GM12873 (cell line): ENCODE measurements at regions not wholly inside any gene's neighbourhood (a gene's known extent, or its start where the extent isn't known, plus 50 kb on each side); places are given as distances from the start of the nearest gene placed in this dataset.

Experiments used
- TF ChIP-seq, protein P1 (sequence below): IDR thresholded peaks from 2 replicates; pipeline ENCODE4 v1.5.1; 2012; ENCODE audit warnings: low read depth, mild to moderate bottlenecking, moderate library complexity, low read length, control low read depth; ENCODE audit not compliant: insufficient read depth; ENCODE audit errors: missing control alignments

DNA sequence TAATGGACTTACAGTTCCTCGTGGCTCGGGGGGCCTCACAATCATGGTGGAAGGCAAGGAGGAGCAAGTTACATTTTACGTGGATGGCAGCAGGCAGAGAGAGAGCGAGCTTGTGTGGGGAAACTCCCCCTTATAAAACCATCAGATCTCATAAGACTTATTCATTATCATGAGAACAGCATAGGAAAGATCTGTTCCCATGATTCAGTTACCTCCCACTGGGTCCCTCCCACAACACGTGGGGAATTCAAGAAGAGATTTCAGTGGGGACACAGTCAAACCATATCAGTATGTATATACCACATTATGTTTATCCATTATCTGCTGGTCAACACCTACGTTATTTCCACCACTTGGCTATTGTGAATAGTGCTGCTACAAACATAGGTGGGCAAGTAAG, 352.3 kb upstream of the B3GALT2 start:
- TF ChIP-seq, protein P1, sequence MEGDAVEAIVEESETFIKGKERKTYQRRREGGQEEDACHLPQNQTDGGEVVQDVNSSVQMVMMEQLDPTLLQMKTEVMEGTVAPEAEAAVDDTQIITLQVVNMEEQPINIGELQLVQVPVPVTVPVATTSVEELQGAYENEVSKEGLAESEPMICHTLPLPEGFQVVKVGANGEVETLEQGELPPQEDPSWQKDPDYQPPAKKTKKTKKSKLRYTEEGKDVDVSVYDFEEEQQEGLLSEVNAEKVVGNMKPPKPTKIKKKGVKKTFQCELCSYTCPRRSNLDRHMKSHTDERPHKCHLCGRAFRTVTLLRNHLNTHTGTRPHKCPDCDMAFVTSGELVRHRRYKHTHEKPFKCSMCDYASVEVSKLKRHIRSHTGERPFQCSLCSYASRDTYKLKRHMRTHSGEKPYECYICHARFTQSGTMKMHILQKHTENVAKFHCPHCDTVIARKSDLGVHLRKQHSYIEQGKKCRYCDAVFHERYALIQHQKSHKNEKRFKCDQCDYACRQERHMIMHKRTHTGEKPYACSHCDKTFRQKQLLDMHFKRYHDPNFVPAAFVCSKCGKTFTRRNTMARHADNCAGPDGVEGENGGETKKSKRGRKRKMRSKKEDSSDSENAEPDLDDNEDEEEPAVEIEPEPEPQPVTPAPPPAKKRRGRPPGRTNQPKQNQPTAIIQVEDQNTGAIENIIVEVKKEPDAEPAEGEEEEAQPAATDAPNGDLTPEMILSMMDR, result no peak

DNA sequence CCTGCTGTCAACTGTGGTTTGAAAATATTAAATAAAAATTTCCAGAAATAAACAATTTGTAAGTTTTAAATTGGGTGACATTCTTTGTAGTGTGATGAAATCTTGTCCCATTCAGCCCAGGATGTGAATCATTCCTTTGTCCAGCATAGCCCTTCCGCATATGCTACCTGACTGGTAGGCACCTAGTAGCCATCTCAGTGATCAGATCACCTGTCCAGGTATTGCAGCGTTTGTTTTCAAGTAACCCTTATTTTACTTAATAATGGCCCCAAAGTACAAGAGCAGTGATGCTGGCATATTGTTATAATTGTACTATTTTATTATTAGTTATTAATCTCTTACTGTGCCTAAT, 351.6 kb upstream of the B3GALT2 start:
- TF ChIP-seq, protein P1, result no peak

DNA sequence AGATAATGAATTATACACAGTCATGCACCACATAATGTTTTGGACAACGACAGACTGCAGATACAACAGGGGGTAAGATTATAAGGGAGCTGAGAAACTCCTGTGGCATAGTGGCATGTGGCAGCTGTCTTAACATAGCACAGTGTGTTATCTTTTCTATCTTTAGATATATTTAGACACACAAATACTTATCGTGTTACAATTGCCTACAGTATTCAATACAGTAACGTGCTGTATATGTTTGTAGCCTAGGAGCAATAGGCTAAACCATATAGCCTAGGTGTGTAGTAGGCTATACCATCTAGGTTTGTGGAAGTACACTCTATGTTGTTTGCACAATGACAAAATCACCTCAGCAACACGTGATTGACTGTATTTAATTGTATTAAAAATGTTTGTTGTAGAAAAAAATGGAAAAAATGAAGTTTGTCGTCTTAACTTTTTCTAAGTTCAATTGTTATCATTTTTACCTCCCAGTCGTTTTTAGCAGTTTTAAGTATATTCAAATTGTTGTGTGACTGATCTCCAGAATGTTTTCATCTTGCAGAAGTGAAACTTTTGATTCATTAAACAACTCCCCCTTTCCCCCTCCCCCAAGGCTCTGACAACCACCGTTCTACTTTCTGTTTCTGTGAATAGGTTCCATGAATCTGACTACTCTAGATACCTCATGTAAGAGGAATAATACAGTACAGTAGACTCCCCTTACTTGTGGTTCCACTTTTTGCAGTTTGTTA, 351.0 kb upstream of the B3GALT2 start:
- TF ChIP-seq, protein P1, result no peak

DNA sequence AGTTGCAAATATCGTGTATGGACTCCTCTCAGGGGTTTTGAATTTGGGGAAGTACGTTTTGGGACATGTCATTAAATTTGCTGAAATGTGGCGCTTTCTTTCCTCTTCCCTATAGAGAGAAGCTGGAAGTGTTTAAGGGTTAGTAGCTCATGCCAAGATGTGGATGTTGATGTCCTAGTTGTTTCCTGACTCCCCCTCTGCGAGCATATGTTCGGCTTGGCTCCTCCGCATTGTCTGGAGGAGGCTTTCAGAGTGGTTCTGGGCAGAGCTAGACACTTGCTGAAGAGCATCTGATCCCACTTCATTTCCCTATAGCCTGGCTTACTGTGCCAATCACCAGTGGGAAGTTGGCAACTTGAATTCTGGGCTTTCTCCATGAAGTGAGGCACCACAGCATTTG, 347.4 kb upstream of the B3GALT2 start:
- TF ChIP-seq, protein P1, result no peak

DNA sequence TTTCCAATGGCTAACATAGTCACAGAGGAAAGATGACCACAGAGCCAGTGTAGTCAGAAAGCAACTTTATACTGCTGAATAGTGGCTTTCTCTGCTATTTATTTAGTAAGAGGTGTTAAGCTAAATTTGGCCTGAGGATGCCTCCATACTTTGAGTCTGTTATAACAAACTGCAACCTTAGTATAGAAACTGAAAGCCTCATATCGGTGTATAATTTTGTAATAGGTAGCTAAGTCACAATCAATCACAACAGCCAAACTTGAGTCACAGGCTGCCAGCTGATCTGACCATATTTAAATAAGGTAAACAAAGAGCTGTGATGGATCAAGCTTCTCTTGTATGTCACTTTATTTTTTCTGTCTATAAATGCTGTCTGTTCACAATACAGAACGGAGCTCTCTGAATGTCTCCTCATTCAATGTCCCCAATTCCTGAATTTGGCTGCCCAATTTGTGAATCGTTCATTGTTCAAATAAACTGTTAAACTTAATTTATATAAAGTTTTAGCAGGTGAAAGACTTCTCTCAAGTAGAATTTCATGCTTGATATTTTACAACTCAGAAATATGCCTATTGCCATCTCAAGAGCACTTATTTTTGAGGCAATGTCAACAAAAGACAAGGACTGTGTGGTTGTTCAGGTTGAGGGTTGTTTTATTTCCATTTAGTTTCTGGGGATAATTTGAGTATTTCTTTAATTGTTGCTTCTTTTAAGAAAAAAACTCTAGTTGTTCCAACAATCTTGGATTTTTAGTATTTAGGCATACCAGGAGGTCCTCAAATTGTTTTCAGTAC, 339.7 kb upstream of the B3GALT2 start:
- TF ChIP-seq, protein P1, result no peak

DNA sequence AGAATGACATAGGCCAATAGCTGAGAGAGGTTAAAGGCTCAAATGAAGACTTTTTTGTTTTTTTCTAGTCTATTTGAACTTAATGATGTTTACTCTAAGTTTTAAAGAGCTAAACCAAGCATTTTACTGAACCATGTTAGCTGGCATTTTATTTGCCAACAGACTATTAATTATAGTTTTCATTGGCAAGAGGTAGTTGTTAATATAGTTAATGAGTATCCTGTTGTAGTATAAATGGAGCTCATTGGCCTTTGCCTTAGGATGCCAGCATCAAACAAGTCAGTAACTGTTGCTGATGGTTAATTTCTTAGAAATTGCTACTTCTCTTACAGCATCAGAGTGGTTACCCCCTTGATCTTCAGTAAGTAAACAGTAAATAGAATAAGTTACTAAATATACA, 339.0 kb upstream of the B3GALT2 start:
- TF ChIP-seq, protein P1, result no peak

DNA sequence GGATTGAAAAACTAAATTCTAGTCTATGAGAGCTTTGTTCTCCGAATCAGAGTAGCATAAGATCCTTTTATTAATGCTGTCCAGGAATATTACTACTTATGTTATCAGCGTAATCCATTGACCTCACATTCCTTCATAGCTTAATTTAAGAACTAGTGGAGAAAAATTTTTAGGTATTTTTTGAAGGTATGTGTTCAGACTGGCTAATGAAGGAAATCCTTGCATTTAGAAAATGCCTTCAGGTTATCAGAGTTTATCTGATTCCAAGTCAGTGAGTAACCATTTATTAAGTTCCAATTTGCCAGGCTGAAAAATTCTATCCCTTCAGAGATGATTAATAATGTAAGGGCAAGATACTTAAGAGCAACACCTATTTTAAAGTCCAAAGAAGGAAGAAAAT, 338.2 kb upstream of the B3GALT2 start:
- TF ChIP-seq, protein P1, result no peak
